Embryonic facial prominence (tissue), 1 donor: ENCODE measurements at regions not wholly inside any gene's neighbourhood (a gene's known extent, or its start where the extent isn't known, plus 50 kb on each side); places are given as distances from the start of the nearest gene placed in this dataset.
"Not testable (repeated sequence)": the region's sequence is repeated elsewhere in the genome, so short reads cannot be mapped to it uniquely, and the experiment has no call there.

Experiments used
- DNase-seq: peaks from one replicate; pipeline ENCODE4 v3.0.0-alpha.2; 2016; ENCODE audit errors: extremely low spot score

DNA sequence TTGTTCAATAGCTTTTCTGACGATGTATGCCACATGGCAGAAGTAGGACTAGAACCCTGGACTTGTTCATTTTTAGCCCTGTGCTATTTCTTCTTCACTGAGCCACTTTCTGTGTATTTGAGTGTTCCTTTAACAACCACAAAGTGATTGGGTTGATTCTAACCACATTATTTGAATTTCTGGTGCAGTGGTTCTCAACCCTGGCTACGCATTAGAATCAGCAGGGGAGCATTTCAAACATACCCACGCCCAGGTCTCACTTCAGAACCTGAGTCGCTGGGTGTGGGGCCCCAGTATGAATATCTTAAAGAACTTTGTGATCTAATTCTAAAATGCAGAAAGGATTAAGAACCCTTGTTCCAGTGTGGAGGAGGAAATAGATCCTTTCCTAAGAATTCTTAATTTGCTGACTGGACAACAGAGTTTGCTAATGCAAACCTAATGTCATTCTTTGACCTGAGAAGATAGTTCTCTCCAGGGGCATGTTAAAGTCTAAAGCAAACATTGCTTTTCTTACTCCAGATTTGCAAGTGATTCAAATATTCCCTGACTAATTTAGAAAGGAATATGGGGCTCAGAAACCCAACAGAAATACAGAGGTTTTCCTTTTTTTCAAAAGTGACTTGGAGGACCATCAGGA is 75.4 kb upstream of the GDNF start:
- no peak for DNase-seq

DNA sequence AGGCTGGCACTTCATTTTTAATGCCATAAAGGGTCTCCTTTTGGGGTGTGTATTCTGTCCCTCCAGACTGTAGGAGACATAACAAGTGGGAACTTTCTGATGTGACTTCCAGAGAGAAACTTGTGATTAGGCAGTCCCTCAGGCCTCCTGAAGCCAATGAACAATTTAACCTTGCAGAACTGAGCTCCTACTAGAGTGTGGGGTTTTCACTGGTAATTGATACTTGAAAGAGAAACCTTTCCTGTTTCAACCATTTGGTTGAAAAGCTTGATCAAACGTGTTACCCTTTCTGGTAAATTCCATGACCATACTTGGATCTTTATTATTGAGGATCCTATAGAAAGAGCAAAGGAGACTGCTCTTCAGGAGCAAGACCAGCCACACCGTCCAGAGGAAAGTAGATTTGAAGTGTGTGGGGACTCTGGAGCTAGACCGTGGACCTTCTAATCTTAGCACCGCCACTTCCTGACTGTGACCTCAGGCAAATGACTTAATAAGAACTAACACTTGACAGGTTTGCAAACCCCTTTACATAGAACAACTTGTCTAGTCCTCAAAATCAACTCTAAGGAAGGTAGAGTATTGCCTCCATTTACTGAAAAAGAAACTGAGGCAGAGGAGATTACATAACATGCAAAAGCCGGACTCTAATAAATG is 69.9 kb upstream of the GDNF start:
- not testable (repeated sequence) for DNase-seq

DNA sequence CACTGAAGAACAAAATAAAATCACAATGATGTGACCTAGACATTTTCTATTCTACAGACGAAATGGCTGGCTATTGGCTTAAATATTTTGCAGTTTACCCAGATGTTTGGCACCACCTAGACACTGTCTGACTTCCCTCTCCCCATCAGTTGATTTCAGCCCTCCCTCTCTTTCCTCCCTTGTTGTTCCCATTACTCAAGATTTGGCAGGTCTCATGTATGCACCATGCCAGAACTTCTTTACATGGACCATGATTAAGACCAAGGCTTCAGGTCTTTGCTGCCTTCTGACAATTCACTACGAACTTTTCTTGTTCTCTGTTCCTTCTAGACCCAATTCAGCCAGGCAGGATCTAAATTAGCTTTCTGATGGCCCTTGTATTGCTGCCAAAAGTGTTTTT is 66.6 kb upstream of the GDNF start:
- no peak for DNase-seq

DNA sequence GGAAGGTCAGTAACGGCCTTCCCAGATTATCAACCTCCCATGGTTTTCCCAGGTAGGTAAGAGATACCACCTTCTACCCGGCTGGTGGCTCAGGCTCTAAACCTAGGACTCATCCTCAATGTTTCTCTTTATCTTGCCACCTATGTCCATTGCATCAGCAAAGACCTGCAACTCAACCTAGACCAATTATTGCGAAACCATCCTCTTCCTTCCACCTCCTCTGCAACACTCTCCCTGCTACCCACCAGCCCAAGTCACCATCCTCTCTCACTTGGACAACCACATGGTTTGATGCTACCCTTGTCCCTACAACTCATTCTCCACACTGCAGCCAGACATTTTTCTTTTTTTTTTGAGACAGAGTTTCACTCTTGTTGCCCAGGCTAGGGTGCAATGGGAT is 65.4 kb upstream of the GDNF start:
- DNase-seq: no peak

DNA sequence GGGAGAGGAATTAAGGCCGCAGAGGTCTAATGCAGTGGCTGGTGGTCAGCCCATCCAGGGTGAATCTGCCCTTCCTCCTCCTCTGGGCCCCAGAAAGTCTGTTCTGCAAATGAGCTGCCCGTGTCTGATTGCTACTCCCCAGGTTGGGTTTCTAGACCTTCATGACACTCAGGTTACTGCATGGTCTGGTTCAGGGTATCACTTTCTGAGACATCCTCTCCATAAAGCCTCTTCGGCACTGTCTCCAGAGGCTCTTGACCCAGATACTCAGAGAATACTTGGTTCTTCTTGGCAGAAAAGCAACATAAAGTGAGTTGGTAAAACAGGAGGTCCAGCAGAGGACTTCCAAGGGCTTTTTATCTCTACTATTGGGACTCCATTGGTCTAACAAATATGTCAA is 62.5 kb upstream of the GDNF start:
- no peak for DNase-seq

DNA sequence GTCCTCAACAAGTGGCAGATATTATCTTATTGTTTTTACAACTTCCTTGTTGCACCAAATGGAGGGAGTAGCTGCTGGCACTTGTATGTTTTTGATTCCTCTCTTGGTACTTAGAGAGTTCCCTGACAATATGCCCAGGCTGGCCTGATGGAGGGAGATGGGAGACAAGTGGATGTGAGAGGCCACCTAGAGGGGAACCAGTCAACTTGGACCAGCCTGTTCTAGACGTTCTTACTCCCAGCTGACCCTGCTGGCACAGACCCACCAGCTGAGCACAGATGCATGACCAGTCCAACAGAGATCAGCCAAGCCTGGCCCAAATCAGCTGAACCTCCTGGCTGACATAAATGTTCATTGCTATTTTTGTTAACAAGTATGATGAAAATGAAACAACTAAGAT is 60.9 kb upstream of the GDNF start:
- no peak for DNase-seq

DNA sequence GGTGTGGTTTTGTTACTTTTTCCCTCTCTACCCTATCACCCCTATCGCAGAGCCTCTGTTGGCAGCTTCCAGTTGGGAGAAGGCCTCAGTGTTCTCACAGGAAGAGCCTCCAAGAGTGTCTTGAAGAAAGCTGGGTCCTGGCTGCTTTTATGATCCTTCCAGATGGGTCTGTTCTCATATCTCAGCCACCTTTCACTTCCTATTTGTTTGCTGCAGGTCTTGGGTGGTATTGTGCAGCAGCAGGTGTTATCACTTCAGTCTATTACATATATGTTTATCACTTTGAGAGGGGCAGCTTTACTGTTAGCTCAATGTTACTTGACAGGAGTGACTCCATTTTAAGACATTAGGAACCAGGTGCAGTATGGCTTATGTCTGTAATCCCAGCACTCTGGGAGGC is 59.2 kb upstream of the GDNF start:
- DNase-seq: no peak

DNA sequence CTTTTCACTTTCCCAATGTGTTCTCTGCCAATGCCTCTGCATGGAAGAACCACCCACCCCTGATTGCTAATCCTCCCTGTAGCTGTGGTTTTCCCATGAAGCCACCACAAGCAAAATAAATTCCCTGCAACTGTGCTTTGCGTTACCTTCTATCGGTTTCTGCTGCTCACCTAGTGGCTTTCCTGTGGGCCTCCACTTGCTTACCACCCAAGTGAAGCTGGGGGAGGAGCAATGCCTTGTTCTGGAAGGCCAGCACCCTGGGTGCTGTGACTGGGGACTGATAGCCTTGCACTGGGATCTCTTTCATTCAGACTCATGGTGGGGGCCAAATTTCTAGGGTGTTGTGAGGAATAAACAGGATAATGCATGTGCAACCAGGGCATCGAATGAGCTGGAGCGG is 56.3 kb upstream of the GDNF start:
- DNase-seq: no peak

DNA sequence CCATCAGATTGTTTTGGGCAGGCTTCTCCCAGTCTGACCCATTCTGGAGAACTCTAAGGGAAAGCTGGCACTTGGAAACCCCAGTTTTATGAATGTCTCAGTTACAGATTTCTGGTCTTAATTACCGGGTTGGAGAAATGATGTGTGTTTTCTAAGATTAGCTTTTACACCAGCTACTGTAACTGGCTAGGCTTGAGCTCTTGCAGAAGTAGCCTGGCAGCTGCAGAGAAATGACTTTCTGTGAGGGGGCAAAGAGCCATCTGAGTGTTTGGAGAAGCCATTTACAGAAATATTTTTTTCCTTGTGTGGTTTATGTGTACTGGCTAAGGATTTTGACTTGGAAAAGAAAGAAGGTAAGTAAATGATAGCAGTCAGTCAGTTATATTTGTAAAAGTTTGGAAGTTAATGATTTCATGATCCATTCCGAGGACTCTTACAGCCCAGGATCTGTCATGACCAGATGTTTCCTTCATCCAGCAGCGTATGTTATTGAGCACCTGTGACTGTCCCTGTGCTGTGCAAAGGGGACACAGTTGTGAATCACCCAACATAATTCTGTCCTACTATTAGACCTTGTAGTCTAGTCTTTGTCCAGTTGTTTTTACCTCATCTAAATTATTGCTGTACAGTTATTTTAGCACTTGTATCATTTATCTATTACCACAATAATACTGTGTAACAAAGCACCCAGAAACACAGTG is 53.7 kb upstream of the GDNF start:
- no peak for DNase-seq

DNA sequence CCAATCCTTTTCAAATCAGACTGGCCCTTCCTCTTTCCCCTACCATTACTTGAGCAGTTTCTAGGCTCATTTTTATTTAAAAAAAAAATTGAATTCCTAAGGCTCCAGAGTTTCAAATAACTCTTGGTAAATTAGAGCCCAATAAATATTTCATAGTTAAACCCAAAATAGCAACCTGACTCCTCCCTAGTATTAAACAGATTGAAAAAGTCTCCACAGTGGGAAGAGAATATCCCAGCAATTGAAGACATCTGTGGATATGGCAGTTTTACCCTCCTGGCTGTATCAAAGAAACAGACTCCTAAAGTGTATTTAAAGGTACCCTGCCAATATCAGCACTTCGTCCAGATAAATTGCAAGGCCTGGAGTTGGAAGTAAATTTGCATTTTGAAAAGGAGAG is 52.7 kb upstream of the GDNF start:
- no peak for DNase-seq

DNA sequence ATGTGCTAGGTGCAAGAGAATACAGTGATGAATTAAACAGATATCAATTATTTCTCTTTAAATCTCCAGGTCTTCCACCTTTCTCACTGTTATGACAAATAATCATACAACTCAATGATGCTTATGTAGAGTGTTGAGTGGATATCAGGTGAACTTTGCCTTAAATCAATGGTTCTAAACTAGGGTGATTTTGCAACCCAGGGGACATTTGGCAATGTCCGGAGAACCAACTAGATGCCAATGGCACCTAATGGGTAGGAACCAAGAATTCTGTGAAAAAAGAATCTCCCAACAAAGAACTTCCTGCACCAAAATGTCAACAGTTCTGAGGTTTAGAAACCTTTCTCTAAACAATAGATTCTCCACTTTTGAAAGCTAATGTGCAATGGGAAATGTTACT is 52.0 kb upstream of the GDNF start:
- no peak for DNase-seq

DNA sequence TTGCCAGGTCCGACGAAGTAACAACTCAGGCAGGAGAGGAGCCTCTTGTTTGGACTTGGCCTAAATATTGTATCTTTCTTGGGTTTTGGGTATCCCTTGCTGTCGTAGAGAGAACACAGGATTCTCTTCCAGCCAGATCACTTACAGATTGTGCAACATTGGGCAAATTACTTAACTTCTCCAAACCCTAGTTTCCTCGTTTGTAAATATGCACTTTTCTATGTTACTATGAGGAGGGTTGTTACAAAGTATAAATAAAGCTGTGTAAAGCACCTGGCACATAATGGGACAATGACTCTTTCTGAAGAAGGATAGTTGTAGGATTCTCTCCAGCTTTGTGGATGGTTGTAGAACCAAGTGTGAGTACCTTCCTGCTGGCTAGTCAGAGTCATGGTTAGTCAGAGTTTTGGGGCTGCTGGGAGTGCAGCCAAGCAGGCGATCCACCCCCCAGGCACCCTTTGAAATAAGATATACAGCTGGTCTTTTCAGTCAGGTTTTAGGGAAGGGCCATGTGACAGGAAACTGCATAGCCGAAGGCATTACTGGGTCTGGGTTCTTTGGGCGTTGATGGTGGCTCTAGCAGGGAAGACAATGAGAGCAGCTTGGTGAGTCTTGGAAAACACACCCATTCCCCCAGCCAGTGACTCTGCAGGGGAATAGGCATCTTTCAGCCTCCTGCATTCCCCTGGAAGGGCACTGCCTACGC is 49.9 kb upstream of the GDNF start:
- no peak for DNase-seq
